GM10266 (cell line): ENCODE measurements at regions not wholly inside any gene's neighbourhood (a gene's known extent, or its start where the extent isn't known, plus 50 kb on each side); places are given as distances from the start of the nearest gene placed in this dataset.
"Not testable (repeated sequence)": the region's sequence is repeated elsewhere in the genome, so short reads cannot be mapped to it uniquely, and the experiment has no call there.

Experiments used
- DNase-seq: peaks from one replicate; pipeline ENCODE4 v3.0.0; 2012; ENCODE audit errors: extremely low spot score
- CTCF ChIP-seq: IDR thresholded peaks from 2 replicates; pipeline ENCODE4 v1.5.1; 2012; ENCODE audit warnings: mild to moderate bottlenecking, low read depth; ENCODE audit not compliant: control insufficient read depth, insufficient read depth; ENCODE audit errors: missing control alignments

GRCh38 chr16:51267681-51268080, 116.6 kb upstream of the SALL1 start:
- TF ChIP-seq CTCF: no peak

DNA sequence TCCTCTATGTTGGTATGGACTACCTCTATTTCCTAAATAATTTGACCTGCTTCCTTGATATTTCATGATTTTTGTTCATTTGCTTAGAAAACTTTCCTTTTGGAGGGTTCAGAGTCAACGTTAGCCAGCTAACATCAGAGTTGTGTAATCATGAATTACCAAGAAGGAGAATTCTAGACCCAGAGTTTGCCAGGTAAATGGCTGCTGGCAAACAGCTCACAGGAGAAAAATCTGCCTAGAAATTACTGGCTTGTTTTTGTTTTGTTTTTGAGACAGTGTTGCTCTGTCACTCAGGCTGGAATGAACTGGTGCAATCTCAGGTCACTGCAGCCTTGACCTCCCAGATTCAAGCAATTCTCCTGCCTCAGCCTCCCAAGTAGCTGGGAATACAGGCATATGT, 111.4 kb upstream of the SALL1 start:
- no peak for DNase-seq
- no peak for TF ChIP-seq CTCF

More at GRCh38 chr16:51267681-51268080, 116.6 kb upstream of the SALL1 start:
- no peak for DNase-seq

GRCh38 chr16:51261919-51262318, 110.8 kb upstream of the SALL1 start:
- DNase-seq: no peak
- no peak for TF ChIP-seq CTCF

- no peak for DNase-seq
- TF ChIP-seq CTCF: no peak
These were observed 104.4 kb upstream of the SALL1 start for GRCh38 chr16:51255349-51255972.

- not testable (repeated sequence) for DNase-seq
These were observed 103.3 kb upstream of the SALL1 start for GRCh38 chr16:51254390-51254789.

GRCh38 chr16:51248217-51248616, 97.1 kb upstream of the SALL1 start:
- no peak for TF ChIP-seq CTCF

DNA sequence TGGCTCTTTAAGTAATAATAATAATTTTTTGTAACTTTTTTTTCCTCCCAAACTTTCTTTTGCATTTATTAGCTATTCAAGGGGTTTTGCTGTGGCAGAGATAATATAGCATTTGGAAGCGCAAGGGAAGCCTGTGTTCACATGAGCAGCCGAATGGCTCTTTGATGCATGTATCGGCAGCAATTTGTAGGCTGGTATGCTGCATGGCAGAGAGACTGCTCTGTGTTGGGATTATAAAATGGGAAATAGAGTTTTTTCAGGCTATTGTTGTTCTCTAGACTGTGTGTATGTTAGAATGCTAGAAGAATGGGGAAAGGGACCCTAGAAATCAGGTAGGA, 94.6 kb upstream of the SALL1 start:
- TF ChIP-seq CTCF: no peak
- no peak for DNase-seq

More at GRCh38 chr16:51248217-51248616, 97.1 kb upstream of the SALL1 start:
- no peak for DNase-seq
